ENCODE measurements at regions not wholly inside any gene's neighbourhood (a gene's known extent, or its start where the extent isn't known, plus 50 kb on each side); places are given as distances from the start of the nearest gene placed in this dataset.

DNA sequence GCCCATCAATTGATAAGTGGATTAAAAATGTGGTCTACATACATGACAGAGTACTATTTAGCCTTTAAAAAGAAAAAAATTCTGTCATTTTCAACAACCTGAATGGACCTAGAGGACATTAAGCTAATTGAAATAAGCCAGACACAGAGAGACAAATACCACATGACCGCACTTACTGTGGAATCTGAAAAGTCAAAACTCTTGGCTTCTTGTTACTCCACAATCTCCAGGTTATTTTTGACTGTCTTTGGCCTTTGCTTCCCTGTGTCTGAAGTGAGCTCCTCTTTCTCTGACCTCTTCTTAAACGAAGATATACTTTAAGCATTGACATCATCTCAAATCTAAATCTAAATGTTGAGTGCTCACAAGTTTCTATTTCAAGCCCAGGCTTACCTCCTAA is 265.5 kb upstream of the ADRA1B start:
- TF ChIP-seq POLR2A (IDR thresholded peaks at IDR 0.05) = no peak
- no peak for TF ChIP-seq POLR2AphosphoS5 (IDR thresholded peaks at IDR 0.05)
